Endothelial cell of hepatic sinusoid (primary cell): ENCODE measurements at regions not wholly inside any gene's neighbourhood (a gene's known extent, or its start where the extent isn't known, plus 50 kb on each side); places are given as distances from the start of the nearest gene placed in this dataset.

Experiments
- in situ Hi-C: cut with HindIII; loops from 2 replicates; pipeline ENCODE4 v1.10.0; 2017; ENCODE audit warnings: low sequenced_read_pairs

GRCh38 chr4:173934933-173935620 lies 348.4 kb downstream of the FBXO8 start:
- in situ Hi-C loops: no loop called here

GRCh38 chr4:173934201-173934600 lies 349.3 kb downstream of the FBXO8 start:
- in situ Hi-C loops: no loop called here

GRCh38 chr4:173932701-173933100 lies 350.8 kb downstream of the FBXO8 start:
- in situ Hi-C loops: no loop called here

GRCh38 chr4:173930329-173930967 lies 353.0 kb downstream of the FBXO8 start:
- in situ Hi-C loops: no loop called here

- in situ Hi-C loops: no loop called here
Observed at GRCh38 chr4:173929921-173930320, 353.5 kb downstream of the FBXO8 start.

- in situ Hi-C loops: no loop called here
Observed at GRCh38 chr4:173924561-173924960, 358.9 kb downstream of the FBXO8 start.

- in situ Hi-C loops: no loop called here
Observed at GRCh38 chr4:173919861-173920260, 363.6 kb downstream of the FBXO8 start.

- in situ Hi-C loops: no loop called here
Observed at GRCh38 chr4:173919196-173919595, 364.3 kb downstream of the FBXO8 start.

GRCh38 chr4:173917255-173917960 lies 366.1 kb downstream of the FBXO8 start:
- in situ Hi-C loops: no loop called here

GRCh38 chr4:173913496-173913895 lies 370.0 kb downstream of the FBXO8 start:
- in situ Hi-C loops: no loop called here

- in situ Hi-C loops: no loop called here
Observed at GRCh38 chr4:173912384-173912783, 371.1 kb downstream of the FBXO8 start.

- in situ Hi-C loops: no loop called here
Observed at GRCh38 chr4:173910891-173911290, 372.6 kb downstream of the FBXO8 start.

GRCh38 chr4:173909294-173909693 lies 374.2 kb downstream of the FBXO8 start:
- in situ Hi-C loops: no loop called here

- in situ Hi-C loops: no loop called here
Observed at GRCh38 chr4:173899813-173900212, 369.8 kb upstream of the HAND2 start.

- in situ Hi-C loops: no loop called here
Observed at GRCh38 chr4:173891072-173891471, 361.0 kb upstream of the HAND2 start.

GRCh38 chr4:173883821-173884220 lies 353.8 kb upstream of the HAND2 start:
- in situ Hi-C loops: no loop called here

GRCh38 chr4:173880897-173881296 lies 350.9 kb upstream of the HAND2 start:
- in situ Hi-C loops: no loop called here

- in situ Hi-C loops: no loop called here
Observed at GRCh38 chr4:173879509-173879908, 349.5 kb upstream of the HAND2 start.

- in situ Hi-C loops: no loop called here
Observed at GRCh38 chr4:173878701-173879100, 348.7 kb upstream of the HAND2 start.

- in situ Hi-C loops: no loop called here
Observed at GRCh38 chr4:173871643-173872042, 341.6 kb upstream of the HAND2 start.

- in situ Hi-C loops: no loop called here
Observed at GRCh38 chr4:173866322-173867026, 336.4 kb upstream of the HAND2 start.
